ENCODE measurements at regions not wholly inside any gene's neighbourhood (a gene's known extent, or its start where the extent isn't known, plus 50 kb on each side); places are given as distances from the start of the nearest gene placed in this dataset.

GRCh38 chr18:68469049-68469625, 245.8 kb downstream of the TMX3 start:
- DNase-seq (ENCODE audit: insufficient read length, low spot score) (no peak), FAIRE-seq (no peak)

- DNase-seq (ENCODE audit: insufficient read length, low spot score), result no peak
- FAIRE-seq, result no peak
These were observed 247.0 kb downstream of the TMX3 start for GRCh38 chr18:68467957-68468356.

DNA sequence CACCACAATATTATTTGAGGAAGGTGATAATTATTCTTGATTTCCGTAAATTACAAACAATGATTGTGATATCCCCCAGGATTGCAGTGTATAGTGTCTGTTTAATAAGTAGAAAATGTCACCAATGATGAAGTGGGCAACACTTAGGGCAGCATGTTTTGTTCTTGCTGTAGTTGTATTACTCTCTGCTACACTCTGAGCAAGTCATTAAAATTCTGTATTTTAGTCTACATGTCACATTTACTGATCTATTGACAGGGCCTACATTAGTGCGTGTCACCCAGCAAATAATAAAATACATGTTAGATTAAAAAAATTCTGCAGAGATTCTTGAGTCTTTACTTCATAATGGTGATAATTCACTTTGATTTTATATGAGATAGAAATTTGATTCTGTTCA, 247.6 kb downstream of the TMX3 start:
- DNase-seq (ENCODE audit: insufficient read length, low spot score) (no peak), FAIRE-seq (no peak)

GRCh38 chr18:68466672-68467071, 248.2 kb downstream of the TMX3 start:
- FAIRE-seq (no peak), DNase-seq (ENCODE audit: insufficient read length, low spot score) (no peak)

DNA sequence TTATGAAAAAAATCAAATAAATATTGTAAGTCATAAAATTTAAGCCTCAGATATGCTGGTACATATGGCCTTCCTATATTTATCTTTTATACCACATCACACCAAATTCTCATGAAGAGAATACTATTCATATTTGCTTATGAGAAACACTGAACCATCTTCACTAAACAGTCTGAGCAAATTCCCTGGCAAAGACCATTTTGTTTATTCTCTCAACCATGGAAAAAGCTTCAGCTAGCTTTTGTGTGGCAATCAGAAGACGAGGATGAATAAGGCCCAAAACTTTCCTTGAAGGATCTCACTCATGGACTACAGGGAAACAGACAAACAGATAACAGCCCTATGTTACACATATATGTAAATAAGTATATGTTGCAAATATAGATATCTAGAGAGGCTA, 252.1 kb downstream of the TMX3 start:
- DNase-seq (ENCODE audit: insufficient read length, low spot score) (no peak), FAIRE-seq (no peak)

DNA sequence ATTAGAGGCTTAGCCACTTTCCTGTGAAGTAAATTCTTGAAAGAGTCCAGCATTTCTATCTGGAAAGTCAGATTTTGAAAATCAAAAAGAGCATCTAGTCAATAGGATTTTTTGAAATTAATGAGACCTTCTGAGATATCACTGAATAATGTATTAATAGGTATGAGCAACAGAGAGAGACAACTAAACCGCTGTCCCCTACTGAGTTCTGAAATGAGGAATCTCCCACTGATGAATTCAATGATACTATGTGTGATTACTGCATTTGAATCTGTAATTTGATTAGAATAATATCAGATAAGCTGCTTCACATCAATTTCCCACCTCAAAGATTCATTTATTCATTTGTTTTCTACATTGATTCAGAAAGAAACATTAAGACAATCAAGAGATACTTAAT, 252.8 kb downstream of the TMX3 start:
- DNase-seq (ENCODE audit: insufficient read length, low spot score), result no peak
- FAIRE-seq, result no peak

GRCh38 chr18:68461481-68462018, 253.4 kb downstream of the TMX3 start:
- DNase-seq (ENCODE audit: insufficient read length, low spot score) (no peak), FAIRE-seq (no peak)

- DNase-seq (ENCODE audit: insufficient read length, low spot score) (no peak), FAIRE-seq (no peak)
These were observed 254.9 kb downstream of the TMX3 start for GRCh38 chr18:68459968-68460367.

- FAIRE-seq, result no peak
- no peak for DNase-seq (ENCODE audit: insufficient read length, low spot score)
These were observed 257.9 kb downstream of the TMX3 start for GRCh38 chr18:68456985-68457384.

- FAIRE-seq (no peak), DNase-seq (ENCODE audit: insufficient read length, low spot score) (no peak)
These were observed 259.7 kb downstream of the TMX3 start for GRCh38 chr18:68455229-68455603.

DNA sequence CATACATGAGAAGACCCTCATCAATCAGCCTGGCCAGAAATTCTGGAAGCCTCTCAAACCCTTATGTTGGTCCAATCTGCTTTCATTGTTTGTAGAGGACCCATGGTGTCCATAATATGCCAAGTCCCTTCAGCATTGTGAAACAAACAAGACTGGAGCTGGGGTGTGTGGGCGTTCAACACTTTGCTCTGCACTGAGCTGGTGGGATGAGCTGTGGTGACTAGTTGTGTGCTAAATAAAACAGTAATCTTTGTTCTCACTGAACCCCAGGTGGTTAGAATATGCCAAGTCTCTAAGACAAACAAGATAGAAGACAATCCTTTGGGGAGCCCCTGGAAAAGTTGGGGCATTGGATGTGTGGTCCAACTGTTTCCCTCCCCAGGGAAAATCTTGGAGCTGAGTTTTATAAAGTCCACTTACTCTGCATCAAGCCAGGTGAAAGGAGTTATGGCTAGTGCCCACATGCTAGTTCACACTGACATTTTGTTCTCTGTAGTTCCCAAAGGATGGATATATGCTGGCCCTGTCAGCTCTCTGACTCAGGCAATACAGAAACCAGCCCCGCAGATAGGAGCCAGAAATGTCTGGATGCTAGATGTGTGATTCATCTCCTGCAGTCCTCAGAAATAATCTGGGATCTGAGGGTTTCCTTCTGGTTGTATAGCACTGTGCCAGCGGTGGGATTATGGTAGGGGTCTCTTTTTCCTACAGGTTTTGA, 260.2 kb downstream of the TMX3 start:
- DNase-seq (ENCODE audit: insufficient read length, low spot score) (no peak), FAIRE-seq (no peak)

- DNase-seq (ENCODE audit: insufficient read length, low spot score) (no peak), FAIRE-seq (no peak)
These were observed 265.6 kb downstream of the TMX3 start for GRCh38 chr18:68449292-68449691.

- FAIRE-seq, result no peak
- DNase-seq (ENCODE audit: insufficient read length, low spot score), result no peak
These were observed 266.2 kb downstream of the TMX3 start for GRCh38 chr18:68448736-68449135.

GRCh38 chr18:68447286-68447685, 267.6 kb downstream of the TMX3 start:
- DNase-seq (ENCODE audit: insufficient read length, low spot score) (no peak), FAIRE-seq (no peak)

DNA sequence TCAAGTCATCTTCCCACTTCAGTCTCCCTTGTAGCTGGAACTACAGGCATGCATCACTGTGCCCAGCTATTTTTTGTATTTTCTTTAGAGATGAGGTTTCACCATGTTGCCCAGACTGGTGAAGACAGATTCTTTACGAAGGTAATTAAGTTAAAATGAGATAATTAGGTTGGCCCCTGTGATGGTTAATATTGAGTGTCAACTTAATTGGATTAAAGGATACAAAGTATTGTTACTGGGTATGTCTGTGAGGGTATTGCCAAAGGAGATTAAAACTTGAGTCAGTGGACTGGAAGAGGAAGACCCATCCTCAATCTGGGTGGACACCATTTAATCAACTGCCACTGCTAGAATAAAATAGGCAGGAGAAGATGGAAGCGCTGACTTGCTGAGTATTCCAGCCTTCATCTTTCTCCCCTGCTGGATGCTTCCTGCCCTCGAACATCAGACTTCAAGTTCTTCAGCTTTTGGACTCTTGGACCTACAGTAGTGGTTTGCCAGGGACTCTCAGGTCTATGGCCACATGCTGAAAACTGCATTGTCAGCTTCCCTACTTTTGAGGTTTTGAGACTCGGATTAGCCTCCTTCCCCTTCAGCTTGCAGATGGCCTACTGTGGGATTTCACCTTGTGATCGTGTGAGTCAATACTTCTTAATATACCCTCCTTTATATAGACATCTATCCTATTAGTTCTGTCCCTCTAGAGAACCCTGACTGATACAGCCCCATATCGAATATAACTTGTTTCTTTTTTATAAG, 269.1 kb downstream of the TMX3 start:
- no peak for DNase-seq (ENCODE audit: insufficient read length, low spot score)
- FAIRE-seq, result no peak

GRCh38 chr18:68445136-68445535, 269.8 kb downstream of the TMX3 start:
- FAIRE-seq (no peak), DNase-seq (ENCODE audit: insufficient read length, low spot score) (no peak)

DNA sequence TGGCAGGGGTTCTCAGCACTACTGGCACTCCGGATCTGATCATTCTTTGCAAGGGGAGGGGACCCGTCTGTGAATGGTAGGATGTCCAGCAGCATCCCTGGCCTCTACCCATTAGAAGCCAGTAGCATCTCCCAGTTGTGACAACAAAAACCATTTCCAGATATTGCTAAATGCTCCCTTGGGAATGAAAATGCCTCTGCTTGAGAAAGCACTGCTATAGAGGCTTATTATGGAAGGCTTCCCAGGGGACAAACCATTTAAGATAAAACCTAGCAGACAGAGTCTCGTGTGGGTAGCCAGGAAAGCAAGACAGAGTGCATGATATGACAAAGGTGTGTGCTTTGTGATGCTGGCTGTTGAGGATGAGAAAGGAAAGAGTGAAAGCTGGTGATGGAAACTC, 273.7 kb downstream of the TMX3 start:
- FAIRE-seq (no peak), DNase-seq (ENCODE audit: insufficient read length, low spot score) (no peak)

DNA sequence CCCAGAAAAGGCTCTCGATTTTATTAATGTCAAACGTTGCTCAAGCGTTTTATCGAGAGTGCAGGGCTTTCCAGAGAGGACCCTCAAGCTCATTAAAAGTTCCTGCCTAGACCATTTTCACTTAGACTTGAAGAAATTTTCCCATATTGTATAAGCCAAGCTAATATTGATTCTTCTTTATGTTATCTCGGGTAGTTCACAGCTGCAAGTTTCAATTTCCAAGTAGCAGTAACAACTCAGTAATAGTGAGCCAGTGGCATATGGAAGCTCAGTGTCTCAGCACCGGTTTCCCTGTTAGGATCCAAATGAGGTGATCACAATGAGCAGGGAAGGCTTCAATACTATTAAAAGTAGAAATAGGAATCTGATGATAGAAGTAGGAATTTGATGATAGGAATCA, 274.5 kb downstream of the TMX3 start:
- no peak for FAIRE-seq
- DNase-seq (ENCODE audit: insufficient read length, low spot score), result no peak

DNA sequence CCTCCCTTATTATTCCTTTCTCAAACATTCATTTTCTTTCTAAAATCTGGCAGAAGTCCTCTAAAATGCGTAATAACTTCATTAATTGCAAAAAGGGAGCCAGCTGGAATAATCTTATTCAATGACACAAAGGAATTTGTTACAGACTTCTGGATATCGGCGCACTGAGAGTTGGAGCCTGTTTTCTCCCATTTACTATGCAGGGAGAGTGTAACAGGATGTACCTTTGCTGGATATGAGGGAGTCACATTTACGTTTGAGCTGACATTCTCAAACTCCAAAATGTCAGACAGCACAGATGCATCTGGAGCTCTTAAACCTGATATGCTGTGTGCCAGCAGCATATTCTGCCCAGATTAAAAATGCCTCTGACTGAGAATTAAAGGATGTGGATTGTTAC, 275.3 kb downstream of the TMX3 start:
- no peak for DNase-seq (ENCODE audit: insufficient read length, low spot score)
- no peak for FAIRE-seq

DNA sequence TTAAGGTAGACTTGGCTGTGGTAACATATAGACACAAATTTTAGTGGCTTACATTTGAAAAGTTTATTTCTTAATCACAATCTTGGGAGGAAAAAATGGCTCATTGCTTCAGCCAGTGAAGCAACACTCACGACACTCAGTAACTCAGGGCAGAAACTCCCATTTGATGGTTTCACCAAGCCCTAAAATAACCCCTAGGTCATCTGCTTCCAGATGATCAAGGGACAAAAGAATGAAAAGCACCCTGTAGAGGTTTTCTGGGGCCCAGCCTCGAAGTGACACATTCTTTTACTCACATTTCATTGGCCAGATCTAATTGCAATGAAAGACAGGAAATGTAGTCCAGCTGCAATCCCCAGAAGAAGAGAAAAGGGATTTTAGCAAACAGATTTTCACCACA, 275.9 kb downstream of the TMX3 start:
- DNase-seq (ENCODE audit: insufficient read length, low spot score) (no peak), FAIRE-seq (no peak)

- DNase-seq (ENCODE audit: insufficient read length, low spot score) (no peak), FAIRE-seq (no peak)
These were observed 276.4 kb downstream of the TMX3 start for GRCh38 chr18:68438536-68438935.

DNA sequence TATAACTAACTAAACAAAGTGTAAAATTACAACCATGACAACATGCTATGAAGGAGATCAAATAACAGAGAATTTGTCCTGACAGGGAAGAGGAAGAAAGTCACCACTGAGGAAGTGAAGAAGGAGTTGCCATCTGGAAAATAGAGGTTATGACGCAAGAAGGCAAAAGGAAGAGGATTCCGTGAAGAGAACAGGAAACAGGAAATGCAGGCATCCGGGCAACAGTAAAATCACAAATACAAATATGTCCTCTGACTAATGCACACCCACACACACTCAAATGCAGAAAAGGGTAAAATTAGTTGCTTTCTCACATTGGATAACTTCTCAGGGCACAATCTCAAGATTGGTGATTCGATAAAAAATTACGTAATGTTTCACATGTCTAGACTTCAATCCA, 278.4 kb downstream of the TMX3 start:
- FAIRE-seq, result no peak
- no peak for DNase-seq (ENCODE audit: insufficient read length, low spot score)
